ENCODE measurements at regions not wholly inside any gene's neighbourhood (a gene's known extent, or its start where the extent isn't known, plus 50 kb on each side); places are given as distances from the start of the nearest gene placed in this dataset.
"Not testable (repeated sequence)": the region's sequence is repeated elsewhere in the genome, so short reads cannot be mapped to it uniquely, and the experiment has no call there.

GRCh38 chr12:34097213-34097612, 74.9 kb downstream of the ALG10 start:
- DNase-seq (ENCODE audit: low read depth, low spot score) = no peak

GRCh38 chr12:34105392-34105933, 83.2 kb downstream of the ALG10 start:
- DNase-seq (ENCODE audit: low read depth, low spot score) = no peak

- no peak for DNase-seq (ENCODE audit: low read depth, low spot score)
Observed at GRCh38 chr12:34106172-34106571, 83.9 kb downstream of the ALG10 start.

- no peak for DNase-seq (ENCODE audit: low read depth, low spot score)
Observed at GRCh38 chr12:34107016-34107415, 84.7 kb downstream of the ALG10 start.

GRCh38 chr12:34107781-34108404, 85.6 kb downstream of the ALG10 start:
- DNase-seq (ENCODE audit: low read depth, low spot score) = peak; percentile 27

GRCh38 chr12:34108405-34108803, 86.1 kb downstream of the ALG10 start:
- peak; percentile 13 for DNase-seq (ENCODE audit: low read depth, low spot score)

- no peak for DNase-seq (ENCODE audit: low read depth, low spot score)
Observed at GRCh38 chr12:34108967-34109366, 86.7 kb downstream of the ALG10 start.

GRCh38 chr12:34109390-34109789, 87.1 kb downstream of the ALG10 start:
- DNase-seq (ENCODE audit: low read depth, low spot score) = no peak

GRCh38 chr12:34109909-34110531, 87.7 kb downstream of the ALG10 start:
- DNase-seq (ENCODE audit: low read depth, low spot score) = not testable (repeated sequence)

GRCh38 chr12:34119366-34119765, 97.1 kb downstream of the ALG10 start:
- DNase-seq (ENCODE audit: low read depth, low spot score) = no peak

GRCh38 chr12:34121360-34121759, 99.1 kb downstream of the ALG10 start:
- no peak for DNase-seq (ENCODE audit: low read depth, low spot score)

GRCh38 chr12:34123092-34123491, 100.8 kb downstream of the ALG10 start:
- DNase-seq (ENCODE audit: low read depth, low spot score) = peak; percentile 80

GRCh38 chr12:34124608-34125007, 102.3 kb downstream of the ALG10 start:
- no peak for DNase-seq (ENCODE audit: low read depth, low spot score)

- DNase-seq (ENCODE audit: low read depth, low spot score) = no peak
Observed at GRCh38 chr12:34126239-34126641, 103.9 kb downstream of the ALG10 start.

- no peak for DNase-seq (ENCODE audit: low read depth, low spot score)
Observed at GRCh38 chr12:34126805-34127204, 104.5 kb downstream of the ALG10 start.

GRCh38 chr12:34127379-34127778, 105.1 kb downstream of the ALG10 start:
- DNase-seq (ENCODE audit: low read depth, low spot score) = not testable (repeated sequence)

- no peak for DNase-seq (ENCODE audit: low read depth, low spot score)
Observed at GRCh38 chr12:34142430-34142829, 120.1 kb downstream of the ALG10 start.

- no peak for DNase-seq (ENCODE audit: low read depth, low spot score)
Observed at GRCh38 chr12:34151019-34151418, 128.7 kb downstream of the ALG10 start.

- DNase-seq (ENCODE audit: low read depth, low spot score) = no peak
Observed at GRCh38 chr12:34163443-34163842, 141.1 kb downstream of the ALG10 start.

GRCh38 chr12:34166427-34167060, 144.2 kb downstream of the ALG10 start:
- no peak for DNase-seq (ENCODE audit: low read depth, low spot score)

- DNase-seq (ENCODE audit: low read depth, low spot score) = not testable (repeated sequence)
Observed at GRCh38 chr12:34168507-34168906, 146.2 kb downstream of the ALG10 start.

- DNase-seq (ENCODE audit: low read depth, low spot score) = no peak
Observed at GRCh38 chr12:34186492-34186891, 164.2 kb downstream of the ALG10 start.

- DNase-seq (ENCODE audit: low read depth, low spot score) = no peak
Observed at GRCh38 chr12:34188974-34189373, 166.7 kb downstream of the ALG10 start.

Measured in ELF-1 (cell line).